IMR-90 (cell line): ENCODE measurements at regions not wholly inside any gene's neighbourhood (a gene's known extent, or its start where the extent isn't known, plus 50 kb on each side); places are given as distances from the start of the nearest gene placed in this dataset.

Source experiments
- ATAC-seq: fragments of 200-7000 bp; cut with Tn5 transposase; 2 replicates; pipeline ENCODE4 v1.9.1; 2020; ENCODE audit warnings: low read depth, mild to moderate bottlenecking, moderate library complexity
- BruUV-seq: library from RNA; stranded (reverse); fragments of 400-500 nt; replicated peaks from 2 replicates; lab custom pipeline; 2021; lab: Mats Ljungman, UMichigan
- CTCF ChIA-PET: fragments of 300-600 bp; formaldehyde crosslinking; extraction: SDS; loops from one replicate; lab custom pipeline; 2021; ENCODE audit warnings: antibody characterized with exemption; lab: Yijun Ruan, JAX
- POLR2A ChIA-PET: fragments of 300-600 bp; sonication (Branson Sonifier 250); formaldehyde crosslinking; loops from one replicate; lab custom pipeline; 2022; ENCODE audit warnings: antibody characterized with exemption; ENCODE audit not compliant: unreplicated experiment; lab: Charles Lee
- DNase-seq: peaks from one replicate; pipeline ENCODE4 v3.0.0; 2013
- H2AFZ ChIP-seq: replicated peaks from 2 replicates; pipeline ENCODE3; 2013; ENCODE audit warnings: low read length, mild to moderate bottlenecking; ENCODE audit not compliant: poor library complexity
- H2AK5ac ChIP-seq: 2 replicates; pipeline ENCODE4 v1.6.1; 2013; ENCODE audit warnings: low read depth, low read length, inconsistent platforms
- H2AK9ac ChIP-seq: replicated peaks from 2 replicates; pipeline ENCODE3; 2013; ENCODE audit warnings: mild to moderate bottlenecking, low read depth, low read length, moderate library complexity; ENCODE audit not compliant: poor library complexity
- H2BK120ac ChIP-seq: 2 replicates; pipeline ENCODE4 v1.6.1; 2013; ENCODE audit warnings: low read depth, low read length, inconsistent platforms
- H2BK15ac ChIP-seq: 3 replicates; pipeline ENCODE4 v1.6.1; 2013; ENCODE audit warnings: low read depth, low read length, inconsistent platforms
- H2BK20ac ChIP-seq: 2 replicates; pipeline ENCODE4 v1.6.1; 2013; ENCODE audit warnings: low read depth, mild to moderate bottlenecking, inconsistent platforms, low read length, moderate library complexity
- H2BK5ac ChIP-seq: 2 replicates; pipeline ENCODE4 v1.6.1; 2013; ENCODE audit warnings: mild to moderate bottlenecking, low read depth, low read length, inconsistent platforms; ENCODE audit not compliant: poor library complexity, severe bottlenecking
- H3K14ac ChIP-seq: replicated peaks from 2 replicates; pipeline ENCODE4 v1.6.1; 2013; ENCODE audit warnings: low read depth, low read length, inconsistent platforms
- H3K18ac ChIP-seq: 2 replicates; pipeline ENCODE4 v1.6.1; 2013; ENCODE audit warnings: low read depth, low read length, control low read depth
- H3K23ac ChIP-seq: 2 replicates; pipeline ENCODE4 v1.6.1; 2013; ENCODE audit warnings: low read depth, low read length, inconsistent platforms
- H3K27ac ChIP-seq: 2 replicates; pipeline ENCODE4 v1.5.1; 2013; ENCODE audit warnings: mild to moderate bottlenecking, control low read depth, low read length; ENCODE audit not compliant: insufficient read depth
- H3K27me3 ChIP-seq: 2 replicates; pipeline ENCODE4 v1.6.1; 2013; ENCODE audit warnings: low read length; ENCODE audit not compliant: control insufficient read depth, insufficient read depth
- H3K36me3 ChIP-seq: 2 replicates; pipeline ENCODE4 v1.6.1; 2013; ENCODE audit warnings: low read length, mixed read lengths; ENCODE audit not compliant: control insufficient read depth, insufficient read depth
- H3K4ac ChIP-seq: 2 replicates; pipeline ENCODE4 v1.6.1; 2013; ENCODE audit warnings: low read depth, low read length, inconsistent platforms
- H3K4me1 ChIP-seq: 2 replicates; pipeline ENCODE4 v1.6.1; 2013; ENCODE audit warnings: low read length, mixed read lengths; ENCODE audit not compliant: control insufficient read depth, insufficient read depth
- H3K4me2 ChIP-seq: 2 replicates; pipeline ENCODE4 v1.6.1; 2013; ENCODE audit warnings: low read depth, mild to moderate bottlenecking, control low read depth, low read length, moderate library complexity
- H3K4me3 ChIP-seq: 2 replicates; pipeline ENCODE4 v1.5.1; 2013; ENCODE audit warnings: low read depth, mild to moderate bottlenecking, control low read depth, low read length, moderate library complexity; ENCODE audit not compliant: insufficient read depth
- H3K56ac ChIP-seq: 2 replicates; pipeline ENCODE4 v1.6.1; 2013; ENCODE audit warnings: low read length, inconsistent platforms; ENCODE audit not compliant: insufficient read depth; ENCODE audit errors: extremely low read depth
- H3K79me1 ChIP-seq, 2 experiments: 2 replicates each; pipeline ENCODE4 v1.6.1; 2013; ENCODE audit warnings: low read length in 2 of 2, inconsistent platforms in 1 of 2, low read depth in 1 of 2
- H3K9ac ChIP-seq: 2 replicates; pipeline ENCODE4 v1.6.1; 2013; ENCODE audit warnings: low read depth, low read length, control low read depth
- H3K9me1 ChIP-seq: 2 replicates; pipeline ENCODE4 v1.6.1; 2013; ENCODE audit warnings: low read length, inconsistent platforms; ENCODE audit not compliant: insufficient read depth
- H3K9me3 ChIP-seq: 2 replicates; pipeline ENCODE4 v1.6.1; 2013; ENCODE audit warnings: low read length; ENCODE audit not compliant: control insufficient read depth, insufficient read depth
- H4K20me1 ChIP-seq: 2 replicates; pipeline ENCODE4 v1.6.1; 2013; ENCODE audit warnings: low read length, inconsistent platforms; ENCODE audit not compliant: insufficient read depth
- H4K5ac ChIP-seq: 2 replicates; pipeline ENCODE4 v1.6.1; 2013; ENCODE audit warnings: mild to moderate bottlenecking, low read depth, low read length, control low read depth
- H4K8ac ChIP-seq, 2 experiments: 2 replicates each; pipeline ENCODE4 v1.6.1; 2013; ENCODE audit warnings: low read depth in 2 of 2, low read length in 2 of 2, control low read depth in 1 of 2, inconsistent platforms in 1 of 2
- H4K91ac ChIP-seq: 2 replicates; pipeline ENCODE4 v1.6.1; 2013; ENCODE audit warnings: low read depth, low read length, inconsistent platforms; ENCODE audit not compliant: insufficient read depth
- CHD1 ChIP-seq: IDR thresholded peaks from 2 replicates; pipeline ENCODE4 v1.6.1; 2012; ENCODE audit warnings: low read depth, low read length, improper control_type of control experiment
- ELK1 ChIP-seq: fragments of 150-350 bp; IDR thresholded peaks from 2 replicates; pipeline ENCODE4 v1.6.1; 2016; ENCODE audit warnings: low read depth, mild to moderate bottlenecking, low read length, moderate library complexity, borderline replicate concordance
- MAFK ChIP-seq: IDR thresholded peaks from 2 replicates; pipeline ENCODE4 v1.6.1; 2012; ENCODE audit warnings: low read depth, low read length, improper control_type of control experiment
- MXI1 ChIP-seq: IDR thresholded peaks from 2 replicates; pipeline ENCODE4 v1.6.1; 2012; ENCODE audit warnings: low read depth, mild to moderate bottlenecking, low read length, moderate library complexity, borderline replicate concordance
- POLR2A ChIP-seq: IDR thresholded peaks from 2 replicates; pipeline ENCODE4 v1.6.1; 2012; ENCODE audit warnings: mild to moderate bottlenecking, low read depth, low read length
- RFX5 ChIP-seq: IDR thresholded peaks from 2 replicates; pipeline ENCODE4 v1.8.0; 2012; ENCODE audit warnings: low read depth, mild to moderate bottlenecking, low read length, moderate library complexity
- WGBS, 2 experiments: methylation state at CpG; one replicate each; pipeline versions ENCODE4 v1.1.5 to v1.1.7; 2013; ENCODE audit warnings: missing lambda C conversion rate in 2 of 2; ENCODE audit not compliant: insufficient read length in 1 of 2; ENCODE audit errors: extremely low coverage in 2 of 2; 5-methylcytosine and 5-hydroxymethylcytosine counted together
- dilution Hi-C: fragments of 300-500 bp; cut with HindIII; formaldehyde crosslinking; loops from one replicate; pipeline ENCODE4 v1.14.3; 2018; ENCODE audit warnings: low sequenced_read_pairs; ENCODE audit not compliant: unreplicated experiment
- in situ Hi-C: fragments of 300-500 bp; cut with MboI; formaldehyde crosslinking; loops from 3 replicates; pipeline ENCODE4 v1.14.3; 2019; ENCODE audit warnings: low sequenced_read_pairs, inconsistent platforms, mixed read lengths
- intact Hi-C: fragments of 100-400 bp; cut with micrococcal nuclease; formaldehyde crosslinking; loops from 2 replicates; pipeline ENCODE4 v1.10.0; 2022

DNA sequence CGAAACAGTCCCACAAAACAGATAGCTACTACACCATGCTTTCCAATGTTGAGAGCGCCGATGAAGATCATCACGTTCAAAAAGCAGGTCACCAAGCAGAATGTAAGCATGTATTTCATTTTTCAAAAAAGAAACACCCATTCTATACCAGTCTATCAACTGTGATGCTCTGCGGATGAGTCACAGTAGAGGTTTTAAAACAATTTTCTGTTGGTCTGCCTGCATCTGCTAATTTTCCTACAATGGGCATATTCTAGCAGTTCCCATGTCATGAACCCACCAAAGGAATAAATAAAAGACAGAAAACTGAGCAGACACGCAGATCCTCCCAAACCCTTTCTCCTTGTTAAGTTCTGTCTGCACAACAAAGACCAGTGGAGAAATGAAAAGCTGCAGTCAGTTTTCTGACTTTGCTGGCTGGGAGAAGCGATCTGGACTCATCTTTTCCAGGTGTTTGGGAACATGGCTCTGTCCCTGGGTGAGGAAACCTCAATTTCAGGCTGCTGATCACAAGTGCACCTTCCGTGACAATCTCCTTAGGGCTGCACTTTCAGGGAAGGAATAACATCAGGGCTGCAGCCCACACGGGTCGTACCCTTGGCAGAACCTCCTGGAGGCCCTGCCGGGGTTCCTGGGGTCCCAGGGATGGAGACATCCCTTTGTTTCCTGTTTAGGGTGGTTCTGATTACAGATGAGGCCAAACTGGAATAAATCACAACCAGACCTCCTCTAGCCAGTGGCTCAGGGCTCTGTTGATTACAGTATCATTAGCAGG is 200.1 kb downstream of the BMP7 start:
- in situ Hi-C loops, result no loop called here
- H3K18ac ChIP-seq, result no peak overlapping the region
- DNase-seq, result no peak
- BruUV-seq, result no TSS peak
- H3K14ac ChIP-seq, result no peak overlapping the region
- TF ChIP-seq POLR2A, result no peak
- no peak for TF ChIP-seq MAFK
- TF ChIP-seq ELK1, result no peak
- no peak for TF ChIP-seq RFX5
- TF ChIP-seq MXI1, result no peak
- TF ChIP-seq CHD1, result no peak
- no peak overlapping the region for H3K4me3 ChIP-seq
- H3K4ac ChIP-seq, result no peak overlapping the region
- no peak overlapping the region for H2BK20ac ChIP-seq
- intact Hi-C loops, result no loop called here
- H3K36me3 ChIP-seq, result no peaks in the 10 kb centered on the region
- no peak overlapping the region for H3K4me2 ChIP-seq
- no peaks in the 10 kb centered on the region; the same call in 1 of the 2 replicates for H3K27me3 ChIP-seq
- H2BK5ac ChIP-seq, result no peak overlapping the region
- H2BK15ac ChIP-seq, result no peak overlapping the region
- H4K91ac ChIP-seq, result no peak overlapping the region
- ChIA-PET CTCF (no interaction called here), POLR2A (no interaction called here)
- no peaks in the 10 kb centered on the region for H3K9me1 ChIP-seq
- dilution Hi-C loops, result no loop called here
- no peak overlapping the region for H3K56ac ChIP-seq
- no peak overlapping the region for H3K27ac ChIP-seq
- no peak overlapping the region for H2AK5ac ChIP-seq
- H4K5ac ChIP-seq, result no peak overlapping the region
- H3K9ac ChIP-seq, result no peak overlapping the region
- H3K79me1 ChIP-seq, result no peaks in the 10 kb centered on the region
- H2BK120ac ChIP-seq, result no peak overlapping the region
- H4K8ac ChIP-seq, result no peak overlapping the region
- H3K4me1 ChIP-seq, result no peaks in the 10 kb centered on the region
- no peak overlapping the region for H2AFZ ChIP-seq
- no peak overlapping the region for H2AK9ac ChIP-seq
- no peaks in the 10 kb centered on the region for H3K9me3 ChIP-seq
- WGBS, 2 experiments, result 74% methylated on average over 4 of the region's 11 CpGs; no CpG with 5 or more reads in 1 of the 2 experiments
- no peaks in the 10 kb centered on the region for H4K20me1 ChIP-seq
- ATAC-seq, result no peak
- no peak overlapping the region for H3K23ac ChIP-seq
